A673 (cell line): ENCODE measurements at regions not wholly inside any gene's neighbourhood (a gene's known extent, or its start where the extent isn't known, plus 50 kb on each side); places are given as distances from the start of the nearest gene placed in this dataset.

Experiments
- BruUV-seq: library from RNA; stranded (reverse); fragments of 400-500 nt; replicated peaks from 2 replicates; lab custom pipeline; 2021; lab: Mats Ljungman, UMichigan
- CTCF ChIA-PET: fragments of 300-600 bp; sonication (Branson Sonifier 250); formaldehyde crosslinking; loops from one replicate; lab custom pipeline; 2022; ENCODE audit warnings: antibody characterized with exemption; lab: Charles Lee
- POLR2A ChIA-PET: fragments of 300-600 bp; sonication (Branson Sonifier 250); formaldehyde crosslinking; loops from one replicate; lab custom pipeline; 2022; ENCODE audit warnings: antibody characterized with exemption; ENCODE audit not compliant: low non-redundant PET; lab: Charles Lee
- DNase-seq: peaks from one replicate; pipeline ENCODE4 v3.0.0-alpha.2; 2015; ENCODE audit warnings: low spot score
- H3K27ac ChIP-seq: fragments of 200-600 bp; sonication (generic); 2 replicates; pipeline ENCODE4 v1.5.1; 2016; ENCODE audit warnings: mixed run types, low read depth, mild to moderate bottlenecking, mixed read lengths, antibody characterized with exemption, low read length; ENCODE audit not compliant: poor library complexity, severe bottlenecking
- H3K27me3 ChIP-seq: fragments of 200-600 bp; sonication (generic); replicated peaks from 2 replicates; pipeline ENCODE4 v1.6.1; 2017; ENCODE audit warnings: mixed run types, low read depth, mild to moderate bottlenecking, mixed read lengths, antibody characterized with exemption, low read length; ENCODE audit not compliant: insufficient read depth, poor library complexity
- H3K36me3 ChIP-seq: fragments of 200-600 bp; sonication (generic); 2 replicates; pipeline ENCODE4 v1.6.1; 2016; ENCODE audit warnings: mixed run types, mild to moderate bottlenecking, mixed read lengths, antibody characterized with exemption, low read length; ENCODE audit not compliant: insufficient read depth, poor library complexity, severe bottlenecking
- H3K4me1 ChIP-seq: fragments of 200-600 bp; sonication (generic); 2 replicates; pipeline ENCODE4 v1.6.1; 2017; ENCODE audit warnings: mixed run types, mild to moderate bottlenecking, mixed read lengths, antibody characterized with exemption, low read length; ENCODE audit not compliant: insufficient read depth, poor library complexity, severe bottlenecking
- H3K4me3 ChIP-seq: fragments of 200-600 bp; sonication (generic); 2 replicates; pipeline ENCODE4 v1.5.1; 2016; ENCODE audit warnings: low read depth, mixed run types, mild to moderate bottlenecking, mixed read lengths, low read length; ENCODE audit not compliant: poor library complexity, severe bottlenecking
- H3K9me3 ChIP-seq: fragments of 200-600 bp; sonication (generic); 2 replicates; pipeline ENCODE4 v1.6.1; 2016; ENCODE audit warnings: mixed run types, low read depth, mild to moderate bottlenecking, mixed read lengths, antibody characterized with exemption, low read length; ENCODE audit not compliant: poor library complexity, severe bottlenecking
- CTCF ChIP-seq: fragments of 300-800, 200-600 bp; sonication (generic); conservative IDR thresholded peaks from 2 replicates; pipeline ENCODE4 v1.5.1; 2017; ENCODE audit warnings: low read depth, mild to moderate bottlenecking, antibody characterized with exemption, low read length, moderate library complexity, mixed read lengths
- EZH2 ChIP-seq: fragments of 200-600 bp; sonication (generic); IDR thresholded peaks from 2 replicates; pipeline ENCODE4 v1.6.1; 2017; ENCODE audit warnings: borderline replicate concordance, low read depth, mild to moderate bottlenecking, mixed read lengths, antibody characterized with exemption, low read length; ENCODE audit not compliant: poor library complexity, severe bottlenecking
- intact Hi-C: fragments of 100-400 bp; cut with micrococcal nuclease; formaldehyde crosslinking; loops from one replicate; pipeline ENCODE4 v1.10.0; 2022; ENCODE audit not compliant: unreplicated experiment

GRCh38 chr7:106987777-106988176 is 56.7 kb upstream of the PRKAR2B start:
- Histone ChIP-seq H3K4me3 (no peak overlapping the region), H3K27me3 (no peaks in the 10 kb centered on the region), H3K36me3 (no peaks in the 10 kb centered on the region), H3K4me1 (no peaks in the 10 kb centered on the region), H3K9me3 (no peaks in the 10 kb centered on the region), H3K27ac (no peak overlapping the region)
- TF ChIP-seq EZH2 (no peak), CTCF (no peak)
- ChIA-PET CTCF (no interaction called here), POLR2A (no interaction called here)
- BruUV-seq = no TSS peak
- no peak for DNase-seq
- intact Hi-C loops = no loop called here

- H3K9me3 ChIP-seq = no peaks in the 10 kb centered on the region
- intact Hi-C loops = no loop called here
- DNase-seq = no peak
- POLR2A ChIA-PET = no interaction called here
- no peaks in the 10 kb centered on the region for H3K27me3 ChIP-seq
- no TSS peak for BruUV-seq
- CTCF ChIA-PET = no interaction called here
- H3K4me1 ChIP-seq = no peaks in the 10 kb centered on the region
- H3K36me3 ChIP-seq = no peaks in the 10 kb centered on the region
- H3K4me3 ChIP-seq = no peak overlapping the region
- no peak overlapping the region for H3K27ac ChIP-seq
- TF ChIP-seq CTCF = no peak
- TF ChIP-seq EZH2 = no peak
These were observed 52.0 kb upstream of the PRKAR2B start for GRCh38 chr7:106992511-106992910.
